Activated gamma-delta T cell treated with Interleukin-2 at 50 U/mL for 16 hours (primary cell): ENCODE measurements at regions not wholly inside any gene's neighbourhood (a gene's known extent, or its start where the extent isn't known, plus 50 kb on each side); places are given as distances from the start of the nearest gene placed in this dataset.

Experiments
- DNase-seq: peaks from one replicate; pipeline ENCODE4 v3.0.0-alpha.2; 2020

- DNase-seq: no peak
Observed at GRCh38 chr22:48278620-48279460, 1516.4 kb downstream of the TBC1D22A start.

- no peak for DNase-seq
Observed at GRCh38 chr22:48277868-48278581, 1515.6 kb downstream of the TBC1D22A start.

- DNase-seq: no peak
Observed at GRCh38 chr22:48276994-48277867, 1514.8 kb downstream of the TBC1D22A start.

- DNase-seq: no peak
Observed at GRCh38 chr22:48275412-48275811, 1513.0 kb downstream of the TBC1D22A start.

GRCh38 chr22:48270731-48271130, 1508.3 kb downstream of the TBC1D22A start:
- no peak for DNase-seq

GRCh38 chr22:48268771-48269552, 1506.5 kb downstream of the TBC1D22A start:
- DNase-seq: no peak

- no peak for DNase-seq
Observed at GRCh38 chr22:48268293-48268692, 1505.8 kb downstream of the TBC1D22A start.

GRCh38 chr22:48267681-48268080, 1505.2 kb downstream of the TBC1D22A start:
- DNase-seq: no peak

- no peak for DNase-seq
Observed at GRCh38 chr22:48265000-48265625, 1502.7 kb downstream of the TBC1D22A start.

GRCh38 chr22:48264586-48264985, 1502.1 kb downstream of the TBC1D22A start:
- DNase-seq: no peak

GRCh38 chr22:48263791-48264351, 1501.4 kb downstream of the TBC1D22A start:
- DNase-seq: no peak

- no peak for DNase-seq
Observed at GRCh38 chr22:48263431-48263765, 1500.9 kb downstream of the TBC1D22A start.

- DNase-seq: no peak
Observed at GRCh38 chr22:48262596-48263430, 1500.4 kb downstream of the TBC1D22A start.

GRCh38 chr22:48261706-48262105, 1499.3 kb downstream of the TBC1D22A start:
- no peak for DNase-seq

- no peak for DNase-seq
Observed at GRCh38 chr22:48261048-48261621, 1498.7 kb downstream of the TBC1D22A start.

GRCh38 chr22:48259991-48260670, 1497.7 kb downstream of the TBC1D22A start:
- no peak for DNase-seq

- DNase-seq: no peak
Observed at GRCh38 chr22:48258811-48259210, 1496.4 kb downstream of the TBC1D22A start.

GRCh38 chr22:48258064-48258701, 1495.7 kb downstream of the TBC1D22A start:
- no peak for DNase-seq

GRCh38 chr22:48257685-48258055, 1495.2 kb downstream of the TBC1D22A start:
- no peak for DNase-seq
